ENCODE measurements at regions not wholly inside any gene's neighbourhood (a gene's known extent, or its start where the extent isn't known, plus 50 kb on each side); places are given as distances from the start of the nearest gene placed in this dataset.

GRCh38 chr20:53693262-53693871 lies 99.7 kb upstream of the ZNF217 start:
- no peaks in the 10 kb centered on the region for H3K36me3 ChIP-seq (ENCODE audit: control insufficient read depth, insufficient read depth, low read length)
- no peaks in the 10 kb centered on the region for H3K27me3 ChIP-seq (ENCODE audit: control insufficient read depth, insufficient read depth, low read length, poor library complexity, severe bottlenecking)
- H3K9me3 ChIP-seq (ENCODE audit: control insufficient read depth, low read length): no peaks in the 10 kb centered on the region
- H3K4me1 ChIP-seq (ENCODE audit: control insufficient read depth, insufficient read depth, low read length): no peaks in the 10 kb centered on the region
- WGBS, 2 experiments: 97 to 98% methylated on average over 17 of the region's 17 CpGs
- no peak overlapping the region for H3K4me3 ChIP-seq (ENCODE audit: insufficient read depth, low read depth, low read length)
- no peak overlapping the region for H3K27ac ChIP-seq (ENCODE audit: insufficient read depth, low read depth, low read length, poor library complexity, severe bottlenecking)

- H3K36me3 ChIP-seq (ENCODE audit: control insufficient read depth, insufficient read depth, low read length): no peaks in the 10 kb centered on the region
- no peaks in the 10 kb centered on the region for H3K9me3 ChIP-seq (ENCODE audit: control insufficient read depth, low read length)
- WGBS, 2 experiments: 83 to 87% methylated on average over 10 of the region's 10 CpGs
- H3K4me3 ChIP-seq (ENCODE audit: insufficient read depth, low read depth, low read length): no peak overlapping the region
- H3K27me3 ChIP-seq (ENCODE audit: control insufficient read depth, insufficient read depth, low read length, poor library complexity, severe bottlenecking): no peaks in the 10 kb centered on the region
- H3K27ac ChIP-seq (ENCODE audit: insufficient read depth, low read depth, low read length, poor library complexity, severe bottlenecking): no peak overlapping the region
- H3K4me1 ChIP-seq (ENCODE audit: control insufficient read depth, insufficient read depth, low read length): no peaks in the 10 kb centered on the region
Observed at GRCh38 chr20:53692465-53693067, 98.9 kb upstream of the ZNF217 start.

- WGBS, 2 experiments: 92 to 94% methylated on average over 1 of the region's 1 CpG
- no peaks in the 10 kb centered on the region for H3K4me1 ChIP-seq (ENCODE audit: control insufficient read depth, insufficient read depth, low read length)
- H3K27me3 ChIP-seq (ENCODE audit: control insufficient read depth, insufficient read depth, low read length, poor library complexity, severe bottlenecking): no peaks in the 10 kb centered on the region
- no peak overlapping the region for H3K4me3 ChIP-seq (ENCODE audit: insufficient read depth, low read depth, low read length)
- H3K36me3 ChIP-seq (ENCODE audit: control insufficient read depth, insufficient read depth, low read length): no peaks in the 10 kb centered on the region
- no peak overlapping the region for H3K27ac ChIP-seq (ENCODE audit: insufficient read depth, low read depth, low read length, poor library complexity, severe bottlenecking)
- H3K9me3 ChIP-seq (ENCODE audit: control insufficient read depth, low read length): no peaks in the 10 kb centered on the region
Observed at GRCh38 chr20:53691811-53692192, 98.2 kb upstream of the ZNF217 start.

- 93% methylated on average over 10 of the region's 10 CpGs for WGBS, 2 experiments
- Histone ChIP-seq H3K9me3 (ENCODE audit: control insufficient read depth, low read length) (no peaks in the 10 kb centered on the region), H3K4me1 (ENCODE audit: control insufficient read depth, insufficient read depth, low read length) (no peaks in the 10 kb centered on the region), H3K27ac (ENCODE audit: insufficient read depth, low read depth, low read length, poor library complexity, severe bottlenecking) (no peak overlapping the region), H3K4me3 (ENCODE audit: insufficient read depth, low read depth, low read length) (no peak overlapping the region), H3K36me3 (ENCODE audit: control insufficient read depth, insufficient read depth, low read length) (no peaks in the 10 kb centered on the region), H3K27me3 (ENCODE audit: control insufficient read depth, insufficient read depth, low read length, poor library complexity, severe bottlenecking) (no peaks in the 10 kb centered on the region)
Observed at GRCh38 chr20:53691060-53691810, 97.6 kb upstream of the ZNF217 start.

- Histone ChIP-seq H3K36me3 (ENCODE audit: control insufficient read depth, insufficient read depth, low read length) (no peaks in the 10 kb centered on the region), H3K9me3 (ENCODE audit: control insufficient read depth, low read length) (no peaks in the 10 kb centered on the region), H3K4me1 (ENCODE audit: control insufficient read depth, insufficient read depth, low read length) (no peaks in the 10 kb centered on the region), H3K27ac (ENCODE audit: insufficient read depth, low read depth, low read length, poor library complexity, severe bottlenecking) (no peak overlapping the region), H3K4me3 (ENCODE audit: insufficient read depth, low read depth, low read length) (no peak overlapping the region), H3K27me3 (ENCODE audit: control insufficient read depth, insufficient read depth, low read length, poor library complexity, severe bottlenecking) (no peaks in the 10 kb centered on the region)
- WGBS, 2 experiments: 32 to 48% methylated on average over 1 of the region's 1 CpG
Observed at GRCh38 chr20:53688085-53688484, 94.4 kb upstream of the ZNF217 start.

GRCh38 chr20:53685070-53685595 lies 91.5 kb upstream of the ZNF217 start:
- Histone ChIP-seq H3K27me3 (ENCODE audit: control insufficient read depth, insufficient read depth, low read length, poor library complexity, severe bottlenecking) (no peaks in the 10 kb centered on the region), H3K27ac (ENCODE audit: insufficient read depth, low read depth, low read length, poor library complexity, severe bottlenecking) (no peak overlapping the region)
- 94 to 97% methylated on average over 8 of the region's 8 CpGs for WGBS, 2 experiments

GRCh38 chr20:53683506-53683905 lies 89.9 kb upstream of the ZNF217 start:
- Histone ChIP-seq H3K4me3 (ENCODE audit: insufficient read depth, low read depth, low read length) (no peak overlapping the region), H3K27me3 (ENCODE audit: control insufficient read depth, insufficient read depth, low read length, poor library complexity, severe bottlenecking) (no peaks in the 10 kb centered on the region), H3K4me1 (ENCODE audit: control insufficient read depth, insufficient read depth, low read length) (peaks cover 20% of the 10 kb centered on the region), H3K9me3 (ENCODE audit: control insufficient read depth, low read length) (no peaks in the 10 kb centered on the region), H3K27ac (ENCODE audit: insufficient read depth, low read depth, low read length, poor library complexity, severe bottlenecking) (no peak overlapping the region), H3K36me3 (ENCODE audit: control insufficient read depth, insufficient read depth, low read length) (no peaks in the 10 kb centered on the region)
- 92 to 98% methylated on average over 3 of the region's 3 CpGs for WGBS, 2 experiments

More at GRCh38 chr20:53685070-53685595, 91.5 kb upstream of the ZNF217 start:
- Histone ChIP-seq H3K4me3 (ENCODE audit: insufficient read depth, low read depth, low read length) (no peak overlapping the region), H3K9me3 (ENCODE audit: control insufficient read depth, low read length) (no peaks in the 10 kb centered on the region), H3K4me1 (ENCODE audit: control insufficient read depth, insufficient read depth, low read length) (peaks cover 5% of the 10 kb centered on the region), H3K36me3 (ENCODE audit: control insufficient read depth, insufficient read depth, low read length) (no peaks in the 10 kb centered on the region)

- no peaks in the 10 kb centered on the region for H3K27me3 ChIP-seq (ENCODE audit: control insufficient read depth, insufficient read depth, low read length, poor library complexity, severe bottlenecking)
- H3K36me3 ChIP-seq (ENCODE audit: control insufficient read depth, insufficient read depth, low read length): no peaks in the 10 kb centered on the region
- no peak overlapping the region for H3K4me3 ChIP-seq (ENCODE audit: insufficient read depth, low read depth, low read length)
- WGBS, 2 experiments: 89 to 91% methylated on average over 17 of the region's 17 CpGs
- no peaks in the 10 kb centered on the region for H3K9me3 ChIP-seq (ENCODE audit: control insufficient read depth, low read length)
- H3K27ac ChIP-seq (ENCODE audit: insufficient read depth, low read depth, low read length, poor library complexity, severe bottlenecking): no peak overlapping the region
- peaks cover 32% of the 10 kb centered on the region for H3K4me1 ChIP-seq (ENCODE audit: control insufficient read depth, insufficient read depth, low read length)
Observed at GRCh38 chr20:53681352-53682212, 87.9 kb upstream of the ZNF217 start.

- no peaks in the 10 kb centered on the region for H3K36me3 ChIP-seq (ENCODE audit: control insufficient read depth, insufficient read depth, low read length)
- H3K4me3 ChIP-seq (ENCODE audit: insufficient read depth, low read depth, low read length): peak overlapping the region; percentile 10
- peaks cover 32% of the 10 kb centered on the region for H3K4me1 ChIP-seq (ENCODE audit: control insufficient read depth, insufficient read depth, low read length)
- no peaks in the 10 kb centered on the region for H3K27me3 ChIP-seq (ENCODE audit: control insufficient read depth, insufficient read depth, low read length, poor library complexity, severe bottlenecking)
- H3K27ac ChIP-seq (ENCODE audit: insufficient read depth, low read depth, low read length, poor library complexity, severe bottlenecking): peak overlapping the region; percentile 80
- H3K9me3 ChIP-seq (ENCODE audit: control insufficient read depth, low read length): no peaks in the 10 kb centered on the region
- 48 to 49% methylated on average over 7 of the region's 7 CpGs for WGBS, 2 experiments
Observed at GRCh38 chr20:53679597-53680309, 86.1 kb upstream of the ZNF217 start.
